ENCODE measurements at regions not wholly inside any gene's neighbourhood (a gene's known extent, or its start where the extent isn't known, plus 50 kb on each side); places are given as distances from the start of the nearest gene placed in this dataset.
A peak's percentile ranks its signal among the peaks of the same experiment; 100 is the strongest.

DNA sequence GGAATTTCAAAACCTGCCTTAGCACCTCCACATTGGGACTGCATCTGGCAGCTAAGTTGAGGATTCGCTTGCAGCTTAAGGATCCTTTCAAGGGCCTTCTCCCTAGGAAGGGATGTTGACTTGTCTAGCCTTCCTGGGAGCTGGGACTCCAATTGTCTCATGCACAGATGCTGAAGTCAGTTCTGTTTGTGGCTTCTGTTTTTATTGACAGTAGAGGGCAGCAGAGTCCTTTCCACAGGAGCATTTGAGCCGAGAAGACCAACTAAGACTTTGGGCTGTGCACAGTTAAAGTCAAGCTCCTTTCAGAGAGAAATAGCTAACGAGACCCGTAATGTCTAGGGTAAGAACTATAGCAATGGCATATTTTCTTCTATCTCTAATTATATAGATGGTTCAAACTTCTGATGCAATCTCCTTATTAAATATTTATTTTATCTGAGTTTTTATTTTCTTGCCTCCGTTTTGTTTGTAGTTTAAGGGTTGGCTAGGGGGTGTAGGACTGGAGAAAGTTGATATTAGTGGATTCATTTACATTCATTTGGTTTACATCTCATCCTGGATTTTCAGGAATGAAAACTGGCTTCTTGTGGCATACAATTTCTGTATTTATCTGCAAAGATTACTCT, 59.7 kb upstream of the KBTBD8 start:
- peak; percentile 13 to 73 for DNase-seq (ENCODE audit: low read depth in 1 of 2, low spot score in 1 of 2)
- TF ChIP-seq JUND (IDR thresholded peaks at IDR 0.05; ENCODE audit: low read depth) = no peak
- in situ Hi-C loops (cut with HindIII; ENCODE audit: low pct_unique_long_range_greater_than_20kb, low sequenced_read_pairs) = no loop called here

- no peak for TF ChIP-seq JUND (IDR thresholded peaks at IDR 0.05; ENCODE audit: low read depth)
These were observed 50.1 kb upstream of the KBTBD8 start for GRCh38 chr3:66948041-66948440.

More at GRCh38 chr3:66948041-66948440, 50.1 kb upstream of the KBTBD8 start:
- in situ Hi-C loops (cut with HindIII; ENCODE audit: low pct_unique_long_range_greater_than_20kb, low sequenced_read_pairs) = no loop called here
- no peak for DNase-seq (ENCODE audit: low read depth in 1 of 2, low spot score in 1 of 2)

All from T47D (cell line).